ENCODE measurements at regions not wholly inside any gene's neighbourhood (a gene's known extent, or its start where the extent isn't known, plus 50 kb on each side); places are given as distances from the start of the nearest gene placed in this dataset.
"Not testable (repeated sequence)": the region's sequence is repeated elsewhere in the genome, so short reads cannot be mapped to it uniquely, and the experiment has no call there.

DNA sequence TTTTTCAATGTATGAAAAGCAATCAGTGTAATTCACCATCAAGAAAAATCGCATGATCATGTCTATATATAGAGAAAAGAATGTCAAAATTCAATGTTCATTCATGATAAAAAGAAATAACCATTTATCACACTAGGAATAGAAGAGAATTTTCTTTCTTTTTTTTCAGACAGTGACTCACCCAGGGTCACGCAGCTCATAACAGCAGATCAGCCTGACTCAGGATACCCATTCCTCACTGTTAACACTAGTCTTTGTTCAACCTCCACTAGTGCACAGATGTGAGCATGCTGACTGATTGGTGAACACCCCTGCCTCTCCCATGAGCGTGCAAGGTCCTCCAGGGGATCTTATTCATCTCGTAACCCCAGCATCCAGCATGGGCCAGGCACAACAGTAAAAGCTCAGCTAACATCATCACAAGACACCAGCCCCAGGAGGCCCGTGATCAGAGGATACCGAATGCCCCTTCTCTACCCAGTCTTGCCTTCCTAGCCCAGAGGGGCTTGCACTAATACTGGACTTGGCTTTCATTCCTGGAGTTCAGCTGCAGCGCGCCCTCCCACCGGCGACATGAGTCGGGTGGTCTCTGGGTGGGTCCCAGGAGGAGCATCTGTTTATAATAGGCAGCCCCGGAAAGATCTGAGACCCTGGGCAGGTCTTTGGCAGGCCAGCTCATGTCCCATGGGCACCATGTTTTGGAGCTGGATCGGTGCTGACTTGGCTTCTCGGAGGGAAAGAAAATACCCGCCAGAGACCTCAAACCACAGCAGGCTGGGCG lies 539.5 kb upstream of the SLC10A2 start (continued):
- TF ChIP-seq SRF (IDR thresholded peaks at IDR 0.05; ENCODE audit: low read depth) (no peak), ZFX (IDR thresholded peaks at IDR 0.05) (no peak), TCF7L2 (IDR thresholded peaks at IDR 0.05; ENCODE audit: borderline replicate concordance, extremely low read depth, insufficient read depth, insufficient read length) (no peak)
- TF ChIP-seq, protein P1, sequence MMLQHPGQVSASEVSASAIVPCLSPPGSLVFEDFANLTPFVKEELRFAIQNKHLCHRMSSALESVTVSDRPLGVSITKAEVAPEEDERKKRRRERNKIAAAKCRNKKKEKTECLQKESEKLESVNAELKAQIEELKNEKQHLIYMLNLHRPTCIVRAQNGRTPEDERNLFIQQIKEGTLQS (IDR thresholded peaks at IDR 0.05), result no peak

DNA sequence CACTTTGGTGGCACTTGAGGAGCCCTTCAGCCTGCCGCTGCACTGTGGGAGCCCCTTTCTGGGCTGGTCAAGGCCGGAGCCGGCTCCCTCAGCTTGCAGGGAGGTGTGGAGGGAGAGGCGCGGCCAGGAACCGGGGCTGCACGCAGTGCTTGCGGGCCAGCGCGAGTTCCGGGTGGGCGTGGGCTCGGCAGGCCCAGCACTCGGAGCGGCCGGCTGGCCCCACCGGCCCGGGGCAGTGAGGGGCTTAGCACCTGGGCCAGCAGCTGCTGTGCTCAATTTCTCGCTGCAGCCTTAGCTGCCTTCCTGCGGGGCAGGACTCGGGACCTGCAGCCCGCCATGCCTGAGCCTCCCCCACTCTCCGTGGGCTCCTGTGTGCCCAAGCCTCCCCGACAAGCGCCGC lies 533.7 kb upstream of the SLC10A2 start:
- H3K36me3 ChIP-seq (ENCODE audit: control insufficient read depth in 1 of 2, insufficient read depth in 2 of 2, low read length in 2 of 2); H3K9me2 ChIP-seq (ENCODE audit: insufficient read depth); H3K9ac ChIP-seq (ENCODE audit: low read length); H3K4me3 ChIP-seq (replicated peaks in 1 of 2; ENCODE audit: low read depth in 1 of 2, low read length in 2 of 2); intact Hi-C loops (cut with micrococcal nuclease); H3K4me2 ChIP-seq (ENCODE audit: low read length); H3K27me3 ChIP-seq (ENCODE audit: insufficient read depth, low read length); RAD21 ChIA-PET (ENCODE audit: low non-redundant PET in 1 of 2, low total read pairs in 2 of 2, uncharacterized antibody in 2 of 2, unreplicated experiment in 2 of 2); H3K9me3 ChIP-seq (ENCODE audit: control insufficient read depth in 1 of 2, insufficient read depth in 1 of 2, low read depth in 1 of 2, low read length in 2 of 2); ATAC-seq; CTCF ChIA-PET; H3K79me2 ChIP-seq (ENCODE audit: insufficient read depth, low read length); BruUV-seq (replicated peaks); H2AFZ ChIP-seq (ENCODE audit: low read depth, low read length, poor library complexity, severe bottlenecking); DNase-seq (ENCODE audit: low read depth, low spot score); H4K20me1 ChIP-seq (ENCODE audit: insufficient read depth); H3K4me1 ChIP-seq (ENCODE audit: control insufficient read depth in 1 of 2, insufficient read depth in 2 of 2, low read length in 2 of 2); H3K27ac ChIP-seq (ENCODE audit: low read depth, low read length); POLR2A ChIA-PET: not testable (repeated sequence)

DNA sequence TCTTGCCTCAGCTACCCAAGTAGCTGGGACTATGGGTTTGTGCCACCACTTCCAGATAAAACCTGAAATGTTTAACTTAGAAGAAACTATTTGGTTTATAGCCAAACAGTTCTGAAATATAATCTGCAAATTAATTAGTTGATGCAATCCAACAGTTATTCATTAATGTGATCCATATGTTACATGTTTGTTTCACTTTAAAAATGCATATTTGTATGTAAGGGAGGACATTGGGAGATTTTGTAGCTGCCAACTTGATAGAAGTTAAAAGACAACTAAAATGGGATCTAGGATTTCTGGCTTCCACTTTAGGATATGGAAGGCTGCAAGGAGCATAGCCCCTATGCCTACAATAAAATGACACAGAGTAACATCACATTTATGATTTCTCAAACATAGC lies 532.5 kb upstream of the SLC10A2 start:
- RAD21 ChIA-PET (ENCODE audit: low non-redundant PET in 1 of 2, low total read pairs in 2 of 2, uncharacterized antibody in 2 of 2, unreplicated experiment in 2 of 2), result no interaction called here
- H3K9me3 ChIP-seq (ENCODE audit: control insufficient read depth in 1 of 2, insufficient read depth in 1 of 2, low read depth in 1 of 2, low read length in 2 of 2), result no peaks in the 10 kb centered on the region; a peak in 1 of 4 replicates
- H3K9ac ChIP-seq (ENCODE audit: low read length), result no peak overlapping the region
- H3K9me2 ChIP-seq (ENCODE audit: insufficient read depth), result no peaks in the 10 kb centered on the region
- H4K20me1 ChIP-seq (ENCODE audit: insufficient read depth), result no peaks in the 10 kb centered on the region
- DNase-seq (ENCODE audit: low read depth, low spot score) (no peak), ATAC-seq (no peak)
- no peak overlapping the region for H3K27ac ChIP-seq (ENCODE audit: low read depth, low read length)
- no peaks in the 10 kb centered on the region for H3K36me3 ChIP-seq (ENCODE audit: control insufficient read depth in 1 of 2, insufficient read depth in 2 of 2, low read length in 2 of 2)
- no peak overlapping the region for H2AFZ ChIP-seq (ENCODE audit: low read depth, low read length, poor library complexity, severe bottlenecking)
- H3K4me3 ChIP-seq (replicated peaks in 1 of 2; ENCODE audit: low read depth in 1 of 2, low read length in 2 of 2), result no peak overlapping the region
- no peaks in the 10 kb centered on the region for H3K79me2 ChIP-seq (ENCODE audit: insufficient read depth, low read length)
- no peak overlapping the region for H3K4me2 ChIP-seq (ENCODE audit: low read length)
- BruUV-seq (replicated peaks), result no TSS peak
- intact Hi-C loops (cut with micrococcal nuclease), result no loop called here
- CTCF ChIA-PET, result no interaction called here
- POLR2A ChIA-PET, result no interaction called here
- no peaks in the 10 kb centered on the region for H3K27me3 ChIP-seq (ENCODE audit: insufficient read depth, low read length)
- no peaks in the 10 kb centered on the region for H3K4me1 ChIP-seq (ENCODE audit: control insufficient read depth in 1 of 2, insufficient read depth in 2 of 2, low read length in 2 of 2)
- no peak for TF ChIP-seq FOSL1 (IDR thresholded peaks at IDR 0.05; ENCODE audit: low read depth)
- no peak for TF ChIP-seq CEBPB (IDR thresholded peaks at IDR 0.05; ENCODE audit: low read depth)
- TF ChIP-seq, protein P2, sequence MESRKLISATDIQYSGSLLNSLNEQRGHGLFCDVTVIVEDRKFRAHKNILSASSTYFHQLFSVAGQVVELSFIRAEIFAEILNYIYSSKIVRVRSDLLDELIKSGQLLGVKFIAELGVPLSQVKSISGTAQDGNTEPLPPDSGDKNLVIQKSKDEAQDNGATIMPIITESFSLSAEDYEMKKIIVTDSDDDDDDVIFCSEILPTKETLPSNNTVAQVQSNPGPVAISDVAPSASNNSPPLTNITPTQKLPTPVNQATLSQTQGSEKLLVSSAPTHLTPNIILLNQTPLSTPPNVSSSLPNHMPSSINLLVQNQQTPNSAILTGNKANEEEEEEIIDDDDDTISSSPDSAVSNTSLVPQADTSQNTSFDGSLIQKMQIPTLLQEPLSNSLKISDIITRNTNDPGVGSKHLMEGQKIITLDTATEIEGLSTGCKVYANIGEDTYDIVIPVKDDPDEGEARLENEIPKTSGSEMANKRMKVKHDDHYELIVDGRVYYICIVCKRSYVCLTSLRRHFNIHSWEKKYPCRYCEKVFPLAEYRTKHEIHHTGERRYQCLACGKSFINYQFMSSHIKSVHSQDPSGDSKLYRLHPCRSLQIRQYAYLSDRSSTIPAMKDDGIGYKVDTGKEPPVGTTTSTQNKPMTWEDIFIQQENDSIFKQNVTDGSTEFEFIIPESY (IDR thresholded peaks at IDR 0.05; ENCODE audit: extremely low read depth, insufficient replicate concordance, low read length), result no peak
- no peak for TF ChIP-seq TCF7L2 (IDR thresholded peaks at IDR 0.05; ENCODE audit: borderline replicate concordance, extremely low read depth, insufficient read depth, insufficient read length)
- no peak for TF ChIP-seq EGR1 (IDR thresholded peaks at IDR 0.05; ENCODE audit: low read depth)
- no peak for TF ChIP-seq ELF1 (IDR thresholded peaks at IDR 0.05; ENCODE audit: borderline replicate concordance, low read depth)
- TF ChIP-seq SP1 (IDR thresholded peaks at IDR 0.05; ENCODE audit: low read depth), result no peak
- TF ChIP-seq JUND (IDR thresholded peaks at IDR 0.05), result no peak
- TF ChIP-seq YY1 (IDR thresholded peaks at IDR 0.05; ENCODE audit: extremely low read depth, insufficient replicate concordance, low read depth, low read length), result no peak
- no peak for TF ChIP-seq POLR2AphosphoS5 (IDR thresholded peaks at IDR 0.05; ENCODE audit: low read depth, low read length)
- TF ChIP-seq EZH2phosphoT487 (IDR thresholded peaks at IDR 0.05; ENCODE audit: borderline replicate concordance), result no peak
- TF ChIP-seq SIN3A (IDR thresholded peaks at IDR 0.05; ENCODE audit: low read depth), result no peak

All from HCT116 (cell line).